HEK293 (cell line): ENCODE measurements at regions not wholly inside any gene's neighbourhood (a gene's known extent, or its start where the extent isn't known, plus 50 kb on each side); places are given as distances from the start of the nearest gene placed in this dataset.

Experiments
- CTCF ChIA-PET: fragments of 350-600 bp; formaldehyde crosslinking; extraction: SDS; loops from one replicate; lab custom pipeline; 2021; ENCODE audit warnings: antibody characterized with exemption; lab: Yijun Ruan, JAX
- POLR2A ChIA-PET: fragments of 300-600 bp; formaldehyde crosslinking; extraction: SDS; loops from one replicate; lab custom pipeline; 2020; ENCODE audit warnings: antibody characterized with exemption, inconsistent platforms; lab: Yijun Ruan, JAX
- H3K27ac ChIP-seq: fragments of 200-500 bp; sonication (Bioruptor generic); 2 replicates; pipeline ENCODE4 v1.5.1; 2014; ENCODE audit warnings: low read depth, low read length, control low read depth, inconsistent platforms; ENCODE audit errors: extremely low read depth
- H3K36me3 ChIP-seq, 2 experiments: fragments of 200-500 bp in 1 of 2; sonication (Bioruptor generic) in 1 of 2; 1 replicate in 1 of 2; 2 replicates in 1 of 2; pipeline ENCODE4 v1.5.1; 2014 to 2017; ENCODE audit warnings: inconsistent platforms in 2 of 2, low read length in 2 of 2; ENCODE audit not compliant: control insufficient read depth in 2 of 2, insufficient read depth in 1 of 2
- H3K4me1 ChIP-seq: fragments of 200-500 bp; sonication (Bioruptor generic); 2 replicates; pipeline ENCODE4 v1.5.1; 2014; ENCODE audit warnings: mild to moderate bottlenecking, low read length, inconsistent platforms; ENCODE audit not compliant: control insufficient read depth, insufficient read depth
- H3K4me3 ChIP-seq: 2 replicates; pipeline ENCODE4 v1.5.1; 2011; ENCODE audit warnings: low read depth, mild to moderate bottlenecking, control low read depth, low read length, moderate library complexity
- H3K9me3 ChIP-seq: fragments of 200-500 bp; sonication (Bioruptor generic); 2 replicates; pipeline ENCODE4 v1.5.1; 2014; ENCODE audit warnings: low read depth, low read length, inconsistent platforms; ENCODE audit not compliant: control insufficient read depth, insufficient read depth
- GFI1B ChIP-seq: fragments of 450-650 bp; formaldehyde crosslinking; IDR thresholded peaks from 2 replicates; pipeline ENCODE4 v1.5.1; 2016; ENCODE audit warnings: missing biosample characterization, missing genetic modification characterization
- HOXC10 ChIP-seq: sonication (generic); formaldehyde crosslinking; IDR thresholded peaks from 2 replicates; pipeline ENCODE4 v1.8.1; 2023; ENCODE audit warnings: mild to moderate bottlenecking, missing genetic modification reagents
- IKZF3 ChIP-seq: fragments of 450-650 bp; IDR thresholded peaks from 2 replicates; pipeline ENCODE4 v1.5.0; 2018; ENCODE audit warnings: missing biosample characterization, mild to moderate bottlenecking, missing genetic modification characterization, moderate library complexity
- KLF17 ChIP-seq: fragments of 450-650 bp; formaldehyde crosslinking; IDR thresholded peaks from 2 replicates; pipeline ENCODE4 v1.5.1; 2016; ENCODE audit warnings: missing biosample characterization, missing genetic modification characterization
- PATZ1 ChIP-seq: fragments of 450-650 bp; formaldehyde crosslinking; IDR thresholded peaks from 2 replicates; pipeline ENCODE4 v1.5.1; 2016; ENCODE audit warnings: missing biosample characterization, missing genetic modification characterization
- SCRT1 ChIP-seq: fragments of 450-650 bp; formaldehyde crosslinking; IDR thresholded peaks from 2 replicates; pipeline ENCODE4 v1.5.1; 2016; ENCODE audit warnings: missing biosample characterization, missing genetic modification characterization, borderline replicate concordance
- YY1 ChIP-seq: fragments of 450-650 bp; formaldehyde crosslinking; IDR thresholded peaks from 2 replicates; pipeline ENCODE4 v1.5.1; 2018; ENCODE audit warnings: missing biosample characterization, missing genetic modification characterization
- ZBTB26 ChIP-seq: fragments of 450-650 bp; formaldehyde crosslinking; optimal IDR thresholded peaks from 2 replicates; pipeline ENCODE3; 2016; ENCODE audit warnings: missing biosample characterization, mild to moderate bottlenecking, missing genetic modification characterization
- ZNF114 ChIP-seq: fragments of 450-650 bp; formaldehyde crosslinking; IDR thresholded peaks from 2 replicates; pipeline ENCODE4 v1.5.0; 2017; ENCODE audit warnings: missing biosample characterization, missing genetic modification characterization
- ZNF121 ChIP-seq: fragments of 450-650 bp; formaldehyde crosslinking; IDR thresholded peaks from 2 replicates; pipeline ENCODE4 v1.5.1; 2016; ENCODE audit warnings: missing biosample characterization, missing genetic modification characterization
- ZNF140 ChIP-seq: fragments of 450-650 bp; formaldehyde crosslinking; IDR thresholded peaks from 2 replicates; pipeline ENCODE4 v1.5.1; 2016; ENCODE audit warnings: missing biosample characterization, missing genetic modification characterization
- ZNF350 ChIP-seq: fragments of 450-650 bp; formaldehyde crosslinking; IDR thresholded peaks from 2 replicates; pipeline ENCODE4 v1.5.0; 2017; ENCODE audit warnings: missing biosample characterization, mild to moderate bottlenecking, missing genetic modification characterization
- ZNF362 ChIP-seq: fragments of 450-650 bp; formaldehyde crosslinking; IDR thresholded peaks from 2 replicates; pipeline ENCODE4 v1.5.1; 2016; ENCODE audit warnings: missing biosample characterization, missing genetic modification characterization
- ZNF514 ChIP-seq: fragments of 450-650 bp; formaldehyde crosslinking; IDR thresholded peaks from 2 replicates; pipeline ENCODE4 v1.5.1; 2016; ENCODE audit warnings: missing biosample characterization, missing genetic modification characterization
- ZNF548 ChIP-seq: fragments of 450-650 bp; formaldehyde crosslinking; IDR thresholded peaks from 2 replicates; pipeline ENCODE4 v1.5.1; 2016; ENCODE audit warnings: missing biosample characterization, missing genetic modification characterization
- ZNF555 ChIP-seq: fragments of 450-650 bp; formaldehyde crosslinking; conservative IDR thresholded peaks from 2 replicates; pipeline ENCODE4 v1.5.1; 2017; ENCODE audit warnings: missing biosample characterization, mild to moderate bottlenecking, missing genetic modification characterization, inconsistent platforms
- ZNF585B ChIP-seq: fragments of 450-650 bp; formaldehyde crosslinking; IDR thresholded peaks from 2 replicates; pipeline ENCODE4 v1.5.1; 2016; ENCODE audit warnings: missing biosample characterization, missing genetic modification characterization
- ZNF610 ChIP-seq: fragments of 450-650 bp; formaldehyde crosslinking; IDR thresholded peaks from 2 replicates; pipeline ENCODE4 v1.5.1; 2016; ENCODE audit warnings: missing biosample characterization, missing genetic modification characterization, borderline replicate concordance
- ZNF776 ChIP-seq: fragments of 450-650 bp; formaldehyde crosslinking; IDR thresholded peaks from 2 replicates; pipeline ENCODE4 v1.5.0; 2017; ENCODE audit warnings: missing biosample characterization, missing genetic modification characterization, borderline replicate concordance
- ZSCAN18 ChIP-seq: fragments of 450-650 bp; formaldehyde crosslinking; IDR thresholded peaks from 2 replicates; pipeline ENCODE4 v1.5.1; 2016; ENCODE audit warnings: missing biosample characterization, missing genetic modification characterization

GRCh38 chr14:87687420-87687819 is 305.6 kb downstream of the GALC start (continued):
- TF ChIP-seq ZNF362 (tag by site-specific recombination) = no peak
- TF ChIP-seq, all 188 proteins: peak for 0

- no peak for TF ChIP-seq ZNF776
- no peak for TF ChIP-seq YY1
- TF ChIP-seq, all 188 proteins: peak for 0
- POLR2A ChIA-PET = no interaction called here
- Histone ChIP-seq H3K9me3 (no peaks in the 10 kb centered on the region), H3K27ac (no peak overlapping the region), H3K36me3 (no peaks in the 10 kb centered on the region), H3K4me3 (no peak overlapping the region), H3K4me1 (no peaks in the 10 kb centered on the region)
- CTCF ChIA-PET = no interaction called here
These were observed 306.2 kb downstream of the GALC start for GRCh38 chr14:87686746-87687145.

GRCh38 chr14:87679866-87680265 is 313.1 kb downstream of the GALC start:
- no peak overlapping the region for H3K4me3 ChIP-seq
- no peaks in the 10 kb centered on the region for H3K9me3 ChIP-seq
- ChIA-PET POLR2A (no interaction called here), CTCF (no interaction called here)
- TF ChIP-seq SCRT1 = no peak
- no peak for TF ChIP-seq PATZ1
- TF ChIP-seq ZNF121 (tag by site-specific recombination) = no peak
- TF ChIP-seq ZNF514 (tag by site-specific recombination) = no peak
- TF ChIP-seq ZBTB26 (tag by site-specific recombination) = no peak
- TF ChIP-seq ZNF350 (tag by site-specific recombination) = no peak
- TF ChIP-seq GFI1B = no peak
- no peak for TF ChIP-seq IKZF3 (tag by site-specific recombination)
- TF ChIP-seq ZSCAN18 = no peak
- TF ChIP-seq KLF17 (tag by site-specific recombination) = no peak
- no peak for TF ChIP-seq ZNF114 (tag by site-specific recombination)
- TF ChIP-seq ZNF140 = no peak
- TF ChIP-seq ZNF585B = no peak
- no peak for TF ChIP-seq HOXC10 (CRISPR knock-in tag)
- no peak for TF ChIP-seq ZNF555
- no peak for TF ChIP-seq ZNF548 (tag by site-specific recombination)
- no peak for TF ChIP-seq ZNF610
- H3K36me3 ChIP-seq = no peaks in the 10 kb centered on the region
- no peak overlapping the region for H3K27ac ChIP-seq
- H3K4me1 ChIP-seq = no peaks in the 10 kb centered on the region
